GM18858 (cell line): ENCODE measurements at regions not wholly inside any gene's neighbourhood (a gene's known extent, or its start where the extent isn't known, plus 50 kb on each side); places are given as distances from the start of the nearest gene placed in this dataset.
"Not testable (repeated sequence)": the region's sequence is repeated elsewhere in the genome, so short reads cannot be mapped to it uniquely, and the experiment has no call there.

Source experiments
- ATAC-seq: cut with Tn5 transposase; IDR thresholded peaks from one replicate; pipeline ENCODE4 v1.9.1; 2021; ENCODE audit not compliant: unreplicated experiment

DNA sequence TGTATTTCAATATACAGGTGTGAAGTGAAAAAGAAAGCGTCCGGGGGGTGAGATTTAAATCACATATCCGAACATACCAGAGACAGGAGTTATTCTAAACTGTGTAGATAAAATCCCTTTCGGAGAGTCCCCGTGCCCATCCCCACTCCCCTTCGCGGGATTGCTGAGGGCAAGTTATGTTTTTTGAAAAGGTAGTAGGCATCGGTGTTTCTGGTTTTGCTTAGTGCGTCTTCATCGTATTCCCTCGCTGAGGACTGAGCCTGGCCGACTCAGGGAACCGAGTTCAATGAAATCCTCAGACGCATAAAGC lies 583.4 kb downstream of the ZEB2 start:
- no peak for ATAC-seq

DNA sequence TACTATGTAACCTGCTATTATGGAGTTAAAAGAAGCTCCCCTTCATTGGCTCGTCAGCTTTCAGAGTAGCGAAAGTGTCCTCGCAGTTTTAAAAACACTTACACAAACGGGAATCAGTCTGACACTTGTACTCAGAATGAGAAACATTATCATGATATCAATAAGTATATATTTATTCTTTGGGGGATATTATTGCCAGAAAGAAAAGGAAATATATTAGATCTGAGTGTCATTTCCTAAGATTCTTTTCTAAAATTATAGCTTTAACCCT lies 584.5 kb downstream of the ZEB2 start:
- no peak for ATAC-seq

DNA sequence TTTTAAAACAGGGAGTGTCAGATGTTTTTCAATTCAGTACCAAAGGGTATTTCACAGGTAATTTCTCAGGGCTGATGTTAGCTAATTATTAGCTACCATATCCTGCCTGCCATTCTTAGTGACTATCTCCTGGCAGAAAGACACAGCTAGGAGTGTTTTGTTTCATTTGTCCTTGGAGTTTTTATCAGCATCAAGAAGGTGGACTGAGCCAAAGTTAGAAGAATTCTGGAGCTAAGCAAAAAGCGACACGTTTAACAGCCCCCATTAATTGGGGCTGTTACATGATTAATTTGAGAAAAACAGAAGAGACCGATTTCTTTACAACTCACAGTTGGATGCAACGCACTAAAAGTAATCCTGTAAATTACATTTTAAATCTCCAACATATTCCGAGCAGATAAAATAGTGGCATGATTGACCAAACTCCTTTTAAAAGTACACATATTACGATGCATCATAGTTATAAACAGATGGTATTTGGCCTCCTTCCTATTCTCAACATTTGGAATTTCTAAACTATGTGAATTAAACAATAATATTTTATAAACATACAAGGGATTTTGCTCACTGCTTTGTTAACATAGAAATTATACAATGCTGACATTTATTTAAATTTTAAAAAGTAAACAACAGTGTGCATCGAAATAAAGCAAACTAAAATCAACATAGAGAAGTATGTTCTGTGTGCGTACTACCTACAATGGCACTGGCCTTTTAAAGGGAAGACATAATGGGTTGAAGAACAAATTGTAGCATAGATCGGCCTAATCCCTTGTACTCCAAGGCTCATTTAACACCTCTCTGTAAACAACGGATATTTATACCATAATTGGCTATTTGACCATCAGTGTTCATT lies 585.1 kb downstream of the ZEB2 start:
- ATAC-seq, result peak; percentile 36

DNA sequence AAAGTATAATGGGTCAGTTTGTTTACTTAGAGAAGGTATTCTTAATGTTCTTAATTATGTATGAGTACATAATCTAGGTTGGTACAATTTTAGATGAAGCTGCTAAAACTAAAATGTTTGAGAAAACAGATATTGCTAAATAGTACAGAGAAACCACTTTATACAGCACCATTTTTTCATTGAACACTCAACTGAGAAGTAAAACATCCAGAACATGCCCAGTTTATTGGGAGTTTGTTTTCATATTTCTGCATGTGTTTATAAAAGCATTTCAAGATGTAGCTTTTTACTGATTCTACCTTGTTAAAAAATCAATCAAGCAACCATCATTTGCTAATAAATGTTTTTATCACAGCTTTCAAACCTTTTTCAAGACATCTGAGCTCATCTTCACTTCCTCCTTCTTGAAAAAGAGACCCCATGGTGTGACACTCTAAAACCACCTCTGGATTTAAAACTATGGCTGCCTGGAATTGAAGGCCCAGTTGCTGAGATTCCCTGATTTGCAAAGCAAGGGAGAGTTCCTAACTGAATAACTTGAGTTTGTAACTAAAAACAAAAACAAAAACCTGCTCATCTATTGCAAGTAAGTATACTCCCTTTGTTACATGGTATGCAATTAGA lies 585.9 kb downstream of the ZEB2 start:
- no peak for ATAC-seq

DNA sequence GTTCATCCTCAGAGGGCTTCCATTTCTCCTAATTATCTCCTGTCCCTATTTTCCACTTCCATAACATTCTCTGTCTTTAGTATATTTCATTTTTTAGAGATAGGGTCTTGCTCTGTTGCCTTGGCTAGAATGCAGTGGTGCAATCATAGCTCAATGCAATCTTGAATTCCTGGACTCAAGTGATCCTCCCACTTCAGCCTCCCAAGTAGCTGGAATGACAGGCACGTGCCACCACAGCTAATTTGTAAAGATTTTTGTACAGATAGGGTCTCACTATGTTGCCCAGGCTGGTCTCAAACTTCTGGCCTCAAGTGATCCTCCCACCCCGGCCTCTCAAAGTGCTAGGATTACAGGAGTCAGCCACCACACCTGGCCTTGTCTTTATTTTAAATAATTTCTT lies 589.0 kb downstream of the ZEB2 start:
- ATAC-seq, result no peak

DNA sequence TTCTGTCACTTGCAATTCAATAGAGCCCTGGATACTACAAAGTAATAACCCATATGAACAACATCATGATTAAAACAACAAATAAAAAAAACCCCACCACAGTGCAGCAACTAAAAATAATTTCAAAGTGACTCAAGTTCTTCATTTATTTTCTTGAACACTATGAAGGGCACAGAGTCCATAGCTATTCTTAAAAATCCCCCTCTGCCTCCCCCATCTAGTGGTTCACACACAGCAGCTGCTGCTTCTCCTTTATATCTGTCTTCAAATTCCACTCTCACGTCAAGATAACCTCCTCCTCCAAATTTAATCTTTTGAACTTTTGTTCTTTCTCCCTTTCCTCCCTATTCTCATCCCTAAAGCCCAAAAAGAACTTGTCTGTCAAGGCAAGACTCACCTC lies 591.3 kb downstream of the ZEB2 start:
- ATAC-seq, result no peak

DNA sequence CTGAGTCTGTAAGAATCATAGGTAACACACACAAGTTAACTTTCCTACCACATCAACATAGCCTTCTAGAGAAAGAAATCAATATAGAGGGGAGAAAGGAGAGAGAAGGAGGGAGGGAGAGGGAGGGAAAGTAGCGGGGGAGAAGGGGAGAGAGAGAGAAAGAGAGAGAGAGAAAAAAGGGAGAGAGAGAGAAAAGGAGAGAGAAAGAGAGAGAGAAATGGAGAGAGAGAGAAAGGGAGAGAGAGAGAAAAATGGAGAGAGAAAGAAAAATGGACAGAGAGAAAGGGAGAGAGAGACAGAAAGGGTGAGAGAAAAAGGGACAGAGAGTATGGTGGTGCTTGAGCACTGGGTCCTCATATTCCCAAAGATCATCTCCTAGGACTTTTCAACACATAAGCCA lies 591.7 kb downstream of the ZEB2 start:
- no peak for ATAC-seq

DNA sequence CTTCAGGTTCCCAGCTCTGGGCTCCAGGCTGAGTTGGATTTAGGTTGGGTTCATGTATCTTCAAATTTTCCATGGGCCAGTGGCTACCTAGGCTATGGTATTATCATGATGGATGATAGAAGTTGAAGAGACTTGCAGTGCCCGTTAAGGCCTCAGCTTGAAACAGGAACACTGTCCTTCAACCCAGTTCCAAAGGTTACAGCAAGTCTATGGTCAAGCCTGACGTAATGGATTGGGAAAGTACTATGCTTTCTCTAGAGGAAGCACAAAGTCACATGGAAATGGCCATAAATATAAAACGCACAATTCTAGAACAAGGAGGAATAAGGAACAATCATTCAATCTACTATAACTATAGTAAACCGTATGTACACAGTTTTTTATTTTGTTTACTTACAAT lies 593.2 kb downstream of the ZEB2 start:
- ATAC-seq, result no peak

DNA sequence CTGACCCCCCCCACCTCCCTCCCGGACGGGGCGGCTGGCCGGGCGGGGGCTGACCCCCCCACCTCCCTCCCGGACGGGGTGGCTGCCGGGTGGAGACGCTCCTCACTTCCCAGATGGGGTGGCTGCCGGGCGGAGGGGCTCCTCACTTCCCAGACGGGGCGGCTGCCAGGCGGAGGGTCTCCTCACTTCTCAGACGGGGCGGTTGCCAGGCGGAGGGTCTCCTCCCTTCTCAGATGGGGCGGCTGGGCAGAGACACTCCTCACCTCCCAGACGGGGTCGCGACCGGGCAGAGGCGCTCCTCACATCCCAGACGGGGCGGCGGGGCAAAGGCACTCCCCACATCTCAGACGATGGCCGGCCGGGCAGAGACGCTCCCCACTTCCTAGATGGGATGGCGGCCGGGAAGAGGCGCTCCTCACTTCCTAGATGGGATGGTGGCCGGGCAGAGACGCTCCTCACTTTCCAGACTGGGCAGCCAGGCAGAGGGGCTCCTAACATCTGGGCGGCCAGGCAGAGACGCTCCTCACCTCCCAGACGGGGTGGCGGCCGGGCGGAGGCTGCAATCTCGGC lies 597.6 kb downstream of the ZEB2 start:
- ATAC-seq, result not testable (repeated sequence)

DNA sequence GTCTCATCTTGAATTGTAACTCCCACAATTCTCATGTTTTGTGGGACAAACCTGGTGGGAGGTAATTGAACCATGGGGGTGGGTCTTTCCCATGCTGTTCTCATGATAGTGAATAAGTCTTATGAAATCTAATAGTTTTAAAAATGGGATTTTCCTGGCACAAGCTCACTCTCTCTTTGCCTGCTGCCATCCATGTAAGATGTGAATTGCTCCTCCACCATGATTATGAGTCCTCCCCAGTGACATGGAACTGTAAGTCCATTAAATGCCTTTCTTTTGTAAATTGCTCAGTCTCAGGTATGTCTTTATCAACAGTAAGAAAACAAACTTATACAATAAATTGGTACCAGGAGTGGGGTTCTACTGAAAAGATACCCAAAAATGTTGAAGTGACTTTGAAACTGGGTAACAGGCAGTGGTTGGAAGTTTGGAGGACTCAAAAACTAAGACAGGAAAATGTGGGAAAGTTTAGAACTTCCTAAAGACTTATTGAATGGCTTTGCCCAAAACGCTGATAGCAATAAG lies 601.4 kb downstream of the ZEB2 start:
- no peak for ATAC-seq

DNA sequence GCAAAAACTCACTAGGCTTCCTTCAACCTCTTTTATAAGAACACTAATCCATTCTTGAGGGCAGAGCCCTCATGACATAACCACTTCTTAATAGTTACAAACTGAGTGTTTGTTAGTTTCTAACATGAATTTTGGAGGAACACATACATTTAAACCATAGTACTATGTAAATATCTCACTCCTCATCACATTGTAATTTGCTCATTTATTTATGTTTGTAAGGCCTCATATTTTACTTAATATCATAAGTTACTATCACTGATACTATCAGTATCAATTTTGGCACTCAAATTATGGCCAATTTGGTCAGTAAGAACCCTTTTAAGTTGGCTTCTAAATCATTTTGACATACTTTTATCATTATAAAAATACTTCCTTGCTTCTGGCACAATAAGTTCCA lies 603.1 kb downstream of the ZEB2 start:
- ATAC-seq, result no peak

DNA sequence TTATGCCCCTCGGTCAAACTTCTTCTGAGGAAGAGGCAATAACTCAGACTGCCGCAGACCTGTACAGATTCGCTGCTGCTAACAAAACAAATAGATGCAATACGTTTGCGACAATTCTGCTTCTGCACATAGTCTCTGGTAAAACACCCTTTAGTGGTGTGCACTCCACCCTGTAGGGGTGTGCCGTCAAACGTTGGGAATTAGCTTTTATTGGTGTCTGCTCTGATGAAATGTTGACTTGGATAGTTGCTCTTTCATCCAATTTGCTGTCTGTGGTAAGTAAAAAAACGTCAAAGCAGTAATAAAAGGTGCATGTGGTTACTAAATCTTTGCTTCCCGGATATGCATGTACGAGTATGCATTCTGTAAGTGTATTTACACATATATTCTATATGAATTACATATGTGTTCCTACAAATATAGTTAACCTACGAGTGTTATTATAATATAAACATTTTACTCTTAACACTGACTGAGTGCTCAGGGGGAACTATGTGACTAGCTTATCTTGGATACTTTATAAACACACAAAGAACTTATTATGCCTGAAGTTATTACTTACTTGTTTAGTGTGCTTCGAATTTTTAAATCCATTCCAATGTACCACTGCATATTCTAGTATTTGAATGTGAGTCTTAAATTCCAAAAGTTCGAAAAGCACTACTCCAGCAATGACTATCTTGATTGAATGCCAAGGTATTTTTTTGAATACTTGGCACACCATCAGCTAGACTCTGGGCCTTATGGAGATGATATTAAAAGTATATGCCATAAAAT lies 610.2 kb downstream of the ZEB2 start:
- ATAC-seq, result no peak

DNA sequence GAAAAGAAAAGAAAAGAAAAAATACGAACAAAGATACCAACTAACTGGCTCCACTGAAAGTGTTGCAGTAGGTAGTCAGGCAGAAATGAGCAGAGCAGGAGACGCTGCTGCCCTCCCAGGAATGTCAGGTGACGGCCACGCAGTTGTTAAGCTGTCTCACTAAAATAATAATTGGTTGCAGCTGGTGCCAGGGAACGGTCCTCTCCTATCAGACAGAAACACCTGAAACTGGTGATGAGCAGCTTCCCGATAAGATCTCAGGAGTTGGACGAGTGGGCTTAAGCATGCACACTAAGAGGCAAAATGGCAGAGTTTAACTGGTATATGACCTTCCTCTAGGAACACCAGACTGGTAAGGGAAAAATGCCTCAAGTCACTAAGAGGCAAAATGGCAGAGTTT lies 611.1 kb downstream of the ZEB2 start:
- ATAC-seq, result no peak

DNA sequence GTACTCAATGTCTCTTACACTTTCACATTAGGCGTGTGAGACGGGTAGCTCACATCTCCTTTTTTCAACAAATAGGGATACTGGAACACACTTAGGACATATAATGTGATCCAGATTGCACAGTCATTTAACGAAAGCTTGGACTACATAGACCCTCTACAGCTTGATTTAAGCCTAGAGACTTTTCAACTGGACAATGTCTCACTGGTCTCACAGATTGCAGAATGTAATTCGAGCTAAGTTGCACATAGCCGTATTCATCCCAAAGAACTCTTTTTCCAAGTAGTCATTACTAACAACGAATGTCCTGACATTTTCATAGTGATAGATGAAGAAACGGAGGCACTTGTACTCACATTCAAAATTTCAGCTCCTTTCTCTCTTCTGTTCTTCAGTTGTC lies 612.1 kb downstream of the ZEB2 start:
- no peak for ATAC-seq

DNA sequence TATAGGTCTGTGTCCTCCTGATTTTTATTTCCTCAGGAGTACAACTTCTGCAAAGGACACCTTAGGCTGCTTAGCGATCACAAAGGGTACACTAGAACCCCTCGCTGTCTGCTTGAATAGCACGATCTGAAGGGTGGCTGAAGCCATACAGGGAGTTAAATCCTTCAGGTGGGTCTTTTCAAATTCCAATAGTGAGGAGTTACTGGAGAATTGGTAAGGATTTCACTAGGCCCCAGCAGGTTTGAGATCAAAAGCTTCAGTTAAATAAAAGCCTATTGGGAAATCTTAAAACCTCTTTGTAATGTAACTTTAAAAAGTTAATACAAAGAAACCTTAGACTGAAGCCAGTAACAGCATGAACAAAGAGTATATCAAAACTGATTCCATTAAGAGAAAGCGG lies 613.1 kb downstream of the ZEB2 start:
- no peak for ATAC-seq

DNA sequence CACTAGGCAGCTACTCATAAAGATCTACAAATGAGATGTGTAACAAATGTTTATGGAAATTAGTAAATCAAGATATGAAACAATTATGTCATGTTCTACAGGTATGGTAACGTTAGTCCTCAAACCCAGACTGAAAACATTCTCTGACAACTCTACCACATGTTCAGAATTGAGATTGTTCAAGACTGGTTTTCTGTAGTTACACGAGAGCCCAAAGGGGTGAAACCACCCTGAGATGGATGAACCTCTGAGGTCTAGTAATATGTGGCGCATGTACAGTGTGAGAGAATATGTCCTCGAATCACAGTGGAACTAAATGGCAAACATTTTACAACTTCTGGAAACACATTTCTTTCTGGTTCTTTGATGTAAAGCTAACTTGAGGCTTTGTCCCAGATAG lies 614.3 kb downstream of the ZEB2 start:
- no peak for ATAC-seq

DNA sequence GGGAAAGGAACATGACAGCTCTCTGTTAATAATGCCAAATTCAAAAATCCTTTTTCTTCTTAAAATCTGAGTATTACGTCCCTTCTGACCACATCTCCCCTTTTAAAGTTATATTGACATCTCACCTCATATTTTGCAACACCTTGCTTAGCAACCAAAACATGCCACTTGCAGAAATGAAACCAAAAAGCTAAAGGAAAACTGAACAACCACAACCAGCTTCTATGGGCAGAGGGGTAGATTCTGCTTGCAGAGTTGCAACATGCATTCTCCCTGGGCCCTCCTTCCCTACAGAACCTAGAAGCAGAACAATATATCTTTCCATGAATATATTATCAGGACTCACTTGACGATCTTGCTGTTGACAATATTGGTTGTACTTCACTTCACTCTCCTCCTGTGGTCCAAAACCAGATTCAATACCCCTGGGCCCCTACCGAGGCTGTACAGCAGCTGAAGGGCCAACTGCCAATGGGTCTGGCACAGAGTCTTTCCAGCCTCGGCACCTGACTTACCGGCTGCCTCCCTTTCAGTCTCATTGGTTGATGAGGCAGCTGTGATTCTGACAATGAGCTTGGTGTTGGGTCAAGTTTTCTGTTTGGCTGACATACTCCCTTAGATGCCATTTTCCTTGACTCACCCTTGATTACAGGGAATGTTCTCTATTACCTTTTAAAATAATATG lies 616.6 kb downstream of the ZEB2 start:
- no peak for ATAC-seq

DNA sequence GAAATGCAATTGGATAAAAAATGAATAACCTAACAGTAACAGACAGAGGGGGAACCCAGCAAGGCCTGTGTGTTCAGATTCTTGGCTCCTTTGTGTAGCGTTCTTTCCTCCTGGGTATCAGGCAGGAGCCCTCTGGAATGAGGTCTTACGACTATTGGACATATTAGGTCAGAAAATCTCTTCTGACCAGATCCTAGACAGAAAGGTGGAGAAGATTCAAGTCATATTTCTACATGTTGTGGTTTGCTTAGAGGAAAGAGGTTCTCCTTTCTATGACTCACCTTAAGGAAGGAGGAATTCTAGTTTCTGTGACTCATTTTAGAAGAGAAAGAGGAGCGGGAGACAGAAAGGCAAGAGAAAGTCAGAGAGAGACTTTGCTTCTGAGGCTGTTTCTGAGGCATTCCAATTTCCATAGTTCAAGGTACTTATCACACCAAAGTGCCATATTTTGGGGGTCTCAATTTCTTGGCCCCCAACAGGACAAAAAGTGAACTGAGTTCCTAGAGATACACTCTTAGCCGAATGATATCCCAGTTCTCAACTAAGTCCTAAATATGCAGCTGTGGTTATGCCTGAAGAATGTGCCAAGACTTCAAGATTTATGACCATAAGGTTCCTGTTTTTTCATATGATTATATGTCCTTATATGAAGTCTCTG lies 618.6 kb downstream of the ZEB2 start:
- peak; percentile 88 for ATAC-seq

DNA sequence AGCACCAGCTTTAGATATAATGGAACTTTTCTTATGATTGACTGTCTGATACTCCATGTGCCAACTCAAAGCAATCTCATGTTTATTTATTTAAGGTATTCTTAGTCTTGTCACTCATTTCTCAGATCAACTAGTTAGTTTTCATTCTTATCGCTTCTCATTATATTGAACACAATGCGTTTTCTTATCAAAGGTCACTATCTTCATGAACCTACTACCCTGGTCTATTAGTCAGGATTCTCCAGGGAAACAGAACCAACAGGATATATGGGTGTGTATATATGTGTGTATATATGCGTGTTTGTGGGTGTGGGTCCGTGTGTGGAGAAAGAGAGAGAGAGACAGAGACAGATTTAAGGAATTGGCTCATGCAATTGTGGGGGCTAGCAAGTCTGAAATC lies 619.9 kb downstream of the ZEB2 start:
- no peak for ATAC-seq

DNA sequence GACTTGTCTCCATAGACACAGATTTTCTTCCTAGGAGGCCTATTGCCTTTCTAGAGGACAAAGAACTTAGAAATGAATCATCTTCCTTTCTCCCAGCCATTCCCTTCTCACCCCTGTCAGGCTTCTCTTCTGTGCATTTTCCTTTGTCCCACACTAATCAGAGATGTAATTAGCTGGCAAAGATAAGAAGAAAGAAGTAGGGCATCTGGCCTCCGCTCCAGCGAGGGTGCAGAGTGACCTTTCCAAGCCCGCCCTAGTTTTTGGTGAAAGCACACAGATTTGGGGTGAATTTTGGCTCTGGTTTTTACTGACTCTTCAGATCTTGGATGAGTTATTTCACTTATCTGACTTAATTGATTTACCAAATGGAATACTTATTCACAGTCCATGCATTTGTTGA lies 626.5 kb downstream of the ZEB2 start:
- ATAC-seq, result no peak

DNA sequence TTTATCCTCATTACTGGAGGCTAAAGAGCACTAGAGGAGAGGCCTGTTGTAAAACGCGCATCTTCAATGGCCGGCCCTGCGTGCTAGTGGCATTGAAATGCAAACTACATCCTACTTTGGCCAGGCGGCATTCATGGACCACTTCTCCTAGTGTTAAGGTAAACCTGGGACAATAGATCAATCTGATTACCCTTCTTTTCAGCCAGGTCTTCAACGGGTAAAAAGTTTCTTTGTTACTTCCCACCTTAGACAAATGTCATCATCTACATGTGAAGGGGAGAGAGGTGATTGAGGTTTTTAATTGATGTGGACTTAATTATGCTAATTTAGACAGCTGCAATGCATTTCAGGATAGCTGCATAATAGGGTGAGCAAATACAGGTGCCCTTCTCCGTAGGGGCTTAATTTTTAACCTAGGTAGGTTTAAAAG lies 628.0 kb downstream of the ZEB2 start:
- ATAC-seq, result no peak
